A549 (cell line): ENCODE measurements at regions not wholly inside any gene's neighbourhood (a gene's known extent, or its start where the extent isn't known, plus 50 kb on each side); places are given as distances from the start of the nearest gene placed in this dataset.

Experiments used
- ATAC-seq, 2 experiments: fragments of 200-7000 bp in 1 of 2; fragments of >200 bp in 1 of 2; cut with Nextera tagmentation in 1 of 2; cut with Tn5 transposase in 1 of 2; 3 replicates each; pipeline versions ENCODE4 v1.8.0 to v1.9.1; 2018 to 2020; ENCODE audit warnings: mild to moderate bottlenecking in 1 of 2, moderate library complexity in 1 of 2
- CTCF ChIA-PET: fragments of 300-600 bp; sonication (Branson Sonifier 250); formaldehyde crosslinking; extraction: SDS; loops from one replicate; lab custom pipeline; 2021; ENCODE audit warnings: antibody characterized with exemption, inconsistent platforms; lab: Yijun Ruan, JAX
- POLR2A ChIA-PET: fragments of 350-600 bp; formaldehyde crosslinking; extraction: SDS; loops from one replicate; lab custom pipeline; 2021; ENCODE audit warnings: antibody characterized with exemption, inconsistent platforms; lab: Yijun Ruan, JAX
- DNase-seq, 2 experiments: peaks; one replicate each; pipeline versions ENCODE4 v3.0.0 to v3.0.0-alpha.2; 2011 to 2016; ENCODE audit warnings: low read depth in 1 of 2, low spot score in 1 of 2
- FAIRE-seq: peaks from 2 replicates; lab custom pipeline; 2011; peaks lifted over from hg19 to GRCh38; lab: Jason Lieb, UNC
- H3K27ac ChIP-seq, 2 experiments: fragments of >200 bp; sonication (Bioruptor Twin); formaldehyde crosslinking; 3 replicates each; pipeline ENCODE4 v1.5.1; 2016 to 2017
- H3K4me1 ChIP-seq: fragments of >200 bp; sonication (Bioruptor Twin); formaldehyde crosslinking; 3 replicates; pipeline ENCODE4 v1.6.1; 2016
- H3K4me2 ChIP-seq: fragments of >200 bp; sonication (Bioruptor Twin); formaldehyde crosslinking; 3 replicates; pipeline ENCODE4 v1.6.1; 2016
- H3K4me3 ChIP-seq: fragments of >200 bp; sonication (Bioruptor Twin); formaldehyde crosslinking; 3 replicates; pipeline ENCODE4 v1.5.1; 2016
- H3K9me3 ChIP-seq: fragments of >200 bp; sonication (Bioruptor Twin); formaldehyde crosslinking; 3 replicates; pipeline ENCODE4 v1.6.1; 2016
- CBX8 ChIP-seq: fragments of 200-600 bp; sonication (generic); IDR thresholded peaks from 2 replicates; pipeline ENCODE4 v1.6.1; 2016
- CHD4 ChIP-seq: fragments of 200-600 bp; sonication (generic); IDR thresholded peaks from 2 replicates; pipeline ENCODE4 v1.6.1; 2016; ENCODE audit warnings: antibody characterized with exemption, mild to moderate bottlenecking, borderline replicate concordance
- EHF ChIP-seq: fragments of 250-450 bp; sonication (Bioruptor Pico); IDR thresholded peaks from 2 replicates; pipeline ENCODE4 v1.5.0; 2020; ENCODE audit warnings: mild to moderate bottlenecking
- EHMT2 ChIP-seq: fragments of 200-600 bp; sonication (generic); IDR thresholded peaks from 2 replicates; pipeline ENCODE4 v1.6.1; 2016; ENCODE audit warnings: antibody characterized with exemption, low read depth, mild to moderate bottlenecking, moderate library complexity
- EP300 ChIP-seq, 2 experiments: fragments of >200 bp; sonication (Bioruptor Twin); formaldehyde crosslinking; IDR thresholded peaks; 2 replicates in 1 of 2; 3 replicates in 1 of 2; pipeline ENCODE4 v1.6.1; 2016 to 2017
- ESRRA ChIP-seq: fragments of 150-350 bp; IDR thresholded peaks from 2 replicates; pipeline ENCODE4 v1.6.1; 2014; ENCODE audit warnings: mild to moderate bottlenecking, low read length, borderline replicate concordance
- FOSL2 ChIP-seq, 2 experiments: fragments of 450-650 bp in 1 of 2; fragments of >200 bp in 1 of 2; sonication (Bioruptor Twin) in 1 of 2; formaldehyde crosslinking; IDR thresholded peaks; 2 replicates each; pipeline versions ENCODE4 v1.5.0 to v1.6.1; 2016 to 2020; ENCODE audit warnings: mild to moderate bottlenecking in 1 of 2, moderate library complexity in 1 of 2
- GATA3 ChIP-seq: IDR thresholded peaks from 2 replicates; pipeline ENCODE4 v1.6.1; 2012; ENCODE audit warnings: borderline replicate concordance
- HDAC2 ChIP-seq: fragments of 200-600 bp; sonication (generic); IDR thresholded peaks from 2 replicates; pipeline ENCODE4 v1.6.1; 2016
- HMGXB4 ChIP-seq: fragments of 250-450 bp; sonication (Bioruptor Pico); IDR thresholded peaks from 2 replicates; pipeline ENCODE4 v1.5.0; 2021; ENCODE audit warnings: mild to moderate bottlenecking, moderate library complexity, borderline replicate concordance
- HOXA7 ChIP-seq: fragments of 250-450 bp; sonication (Bioruptor Pico); IDR thresholded peaks from 2 replicates; pipeline ENCODE4 v1.5.0; 2020; ENCODE audit warnings: mild to moderate bottlenecking, moderate library complexity
- HOXB5 ChIP-seq: fragments of 250-450 bp; sonication (Bioruptor Pico); IDR thresholded peaks from 2 replicates; pipeline ENCODE4 v1.5.0; 2020; ENCODE audit warnings: mild to moderate bottlenecking, moderate library complexity
- JUNB ChIP-seq: fragments of >200 bp; sonication (Bioruptor Twin); formaldehyde crosslinking; IDR thresholded peaks from 2 replicates; pipeline ENCODE4 v1.6.1; 2016
- KDM5A ChIP-seq: fragments of 200-600 bp; sonication (generic); IDR thresholded peaks from 2 replicates; pipeline ENCODE4 v1.6.1; 2016; ENCODE audit warnings: antibody characterized with exemption, mild to moderate bottlenecking
- MAX ChIP-seq: IDR thresholded peaks from 2 replicates; pipeline ENCODE4 v1.6.1; 2012
- MYC ChIP-seq: IDR thresholded peaks from 2 replicates; pipeline ENCODE4 v1.6.1; 2012; ENCODE audit warnings: mild to moderate bottlenecking, inconsistent platforms, low read length, improper control_type of control experiment, borderline replicate concordance
- PHF8 ChIP-seq: fragments of 200-600 bp; sonication (generic); IDR thresholded peaks from 2 replicates; pipeline ENCODE4 v1.6.1; 2016; ENCODE audit warnings: low read depth, mild to moderate bottlenecking, antibody characterized with exemption, moderate library complexity, borderline replicate concordance
- POLR2A ChIP-seq: IDR thresholded peaks from 2 replicates; pipeline ENCODE4 v1.6.1; 2012; ENCODE audit warnings: mild to moderate bottlenecking, low read length
- POLR2AphosphoS2 ChIP-seq: conservative IDR thresholded peaks from 2 replicates; pipeline ENCODE4 v1.6.1; 2012; ENCODE audit warnings: low read length, improper control_type of control experiment, inconsistent platforms
- RAD21 ChIP-seq, 2 experiments: fragments of >200 bp in 1 of 2; sonication (Bioruptor Twin) in 1 of 2; formaldehyde crosslinking in 1 of 2; IDR thresholded peaks in 1 of 2; conservative IDR thresholded peaks in 1 of 2; 2 replicates in 1 of 2; 3 replicates in 1 of 2; pipeline ENCODE4 v1.6.1; 2012 to 2018; ENCODE audit warnings: inconsistent platforms in 1 of 2
- RARB ChIP-seq: fragments of 250-450 bp; sonication (Bioruptor Pico); IDR thresholded peaks from 2 replicates; pipeline ENCODE4 v1.8.0; 2021; ENCODE audit warnings: mild to moderate bottlenecking, moderate library complexity
- RCOR1 ChIP-seq: fragments of 150-350 bp; IDR thresholded peaks from 2 replicates; pipeline ENCODE4 v1.6.1; 2014; ENCODE audit warnings: antibody characterized with exemption, low read length, low read depth
- RFX5 ChIP-seq: fragments of 450-650 bp; IDR thresholded peaks from 2 replicates; pipeline ENCODE4 v1.7.1; 2014; ENCODE audit warnings: antibody characterized with exemption, mild to moderate bottlenecking, moderate library complexity
- RNF2 ChIP-seq: fragments of 200-600 bp; sonication (generic); IDR thresholded peaks from 2 replicates; pipeline ENCODE4 v1.6.1; 2016; ENCODE audit warnings: low read depth, mild to moderate bottlenecking, antibody characterized with exemption, moderate library complexity, borderline replicate concordance
- SMC3 ChIP-seq: fragments of >200 bp; sonication (Bioruptor Twin); formaldehyde crosslinking; IDR thresholded peaks from 3 replicates; pipeline ENCODE4 v1.6.1; 2018; ENCODE audit warnings: inconsistent platforms
- USF2 ChIP-seq: fragments of 450-650 bp; IDR thresholded peaks from 2 replicates; pipeline ENCODE4 v1.6.1; 2014; ENCODE audit warnings: antibody characterized with exemption
- WGBS: methylation state at CpG from one replicate; pipeline ENCODE4 v1.1.6; 2017; ENCODE audit errors: missing lambda C conversion rate; 5-methylcytosine and 5-hydroxymethylcytosine counted together
- TF ChIP-seq, protein P1 (sequence below): fragments of >200 bp; sonication (Bioruptor Twin); formaldehyde crosslinking; IDR thresholded peaks from 3 replicates; pipeline ENCODE4 v1.6.1; 2016
- TF ChIP-seq, protein P2 (sequence below): IDR thresholded peaks from 2 replicates; pipeline ENCODE4 v1.6.1; 2012

DNA sequence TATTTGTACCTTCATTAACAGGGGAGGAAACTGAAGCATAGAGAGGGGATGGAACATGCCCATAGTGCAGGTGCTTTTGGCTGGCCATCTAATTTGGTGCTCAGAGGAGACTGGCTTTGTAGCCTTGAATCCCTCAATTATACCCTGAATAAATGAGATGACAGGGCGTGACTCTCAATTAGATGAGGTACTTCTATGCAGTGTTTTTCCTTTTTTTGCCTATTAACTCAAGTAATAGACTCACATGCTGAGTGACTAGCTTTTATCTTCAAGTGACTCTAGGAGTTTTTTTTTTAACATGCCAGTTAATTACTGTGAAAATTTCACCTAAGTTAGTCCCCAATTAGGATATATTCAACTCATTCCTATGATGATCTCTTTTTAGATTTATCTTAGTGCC is 243.7 kb downstream of the DACT1 start:
- Histone ChIP-seq H3K4me3 (no peak overlapping the region), H3K9me3 (no peaks in the 10 kb centered on the region), H3K27ac (no peak overlapping the region), H3K4me1 (no peaks in the 10 kb centered on the region), H3K4me2 (no peak overlapping the region)
- DNase-seq (no peak), FAIRE-seq (no peak), ATAC-seq (no peak)
- CTCF ChIA-PET = interaction anchor here (0.7 kb wide), 1 partner anchor 98 kb away, joined by 4 read pairs; no protein-coding TSS in a partner anchor
- POLR2A ChIA-PET = no interaction called here
- 17% methylated on average over 1 of the region's 1 CpG for WGBS
- TF ChIP-seq CBX8 (no peak), PHF8 (no peak), JUNB (no peak), EHF (CRISPR knock-in tag) (no peak), MAX (no peak), HMGXB4 (CRISPR knock-in tag) (no peak), HOXB5 (CRISPR knock-in tag) (no peak), SMC3 (no peak), HOXA7 (CRISPR knock-in tag) (no peak), GATA3 (no peak), POLR2AphosphoS2 (no peak), RFX5 (no peak), KDM5A (no peak), RAD21 (conservative IDR thresholded peaks at IDR 0.05 in 1 of 2, IDR thresholded peaks at IDR 0.05 in 1 of 2) (no peak), RNF2 (no peak), FOSL2 (IDR thresholded peaks at IDR 0.05) (no peak), FOSL2 (CRISPR knock-in tag; IDR thresholded peaks at IDR 0.05) (no peak)
- TF ChIP-seq, protein P1, sequence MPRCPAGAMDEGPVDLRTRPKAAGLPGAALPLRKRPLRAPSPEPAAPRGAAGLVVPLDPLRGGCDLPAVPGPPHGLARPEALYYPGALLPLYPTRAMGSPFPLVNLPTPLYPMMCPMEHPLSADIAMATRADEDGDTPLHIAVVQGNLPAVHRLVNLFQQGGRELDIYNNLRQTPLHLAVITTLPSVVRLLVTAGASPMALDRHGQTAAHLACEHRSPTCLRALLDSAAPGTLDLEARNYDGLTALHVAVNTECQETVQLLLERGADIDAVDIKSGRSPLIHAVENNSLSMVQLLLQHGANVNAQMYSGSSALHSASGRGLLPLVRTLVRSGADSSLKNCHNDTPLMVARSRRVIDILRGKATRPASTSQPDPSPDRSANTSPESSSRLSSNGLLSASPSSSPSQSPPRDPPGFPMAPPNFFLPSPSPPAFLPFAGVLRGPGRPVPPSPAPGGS = no peak

- ChIA-PET POLR2A (no interaction called here), CTCF (no interaction called here)
- DNase-seq (no peak), ATAC-seq (no peak), FAIRE-seq (no peak)
- Histone ChIP-seq H3K4me2 (no peak overlapping the region), H3K4me1 (no peaks in the 10 kb centered on the region), H3K9me3 (no peaks in the 10 kb centered on the region), H3K27ac (no peak overlapping the region), H3K4me3 (no peak overlapping the region)
- TF ChIP-seq MYC (no peak), HDAC2 (no peak), HOXA7 (CRISPR knock-in tag) (no peak), RCOR1 (no peak), EP300 (IDR thresholded peaks at IDR 0.05) (no peak), RARB (CRISPR knock-in tag) (no peak), ESRRA (no peak), KDM5A (no peak), CHD4 (no peak), USF2 (no peak), POLR2A (no peak), RNF2 (no peak), EHMT2 (no peak)
- TF ChIP-seq, protein P2, sequence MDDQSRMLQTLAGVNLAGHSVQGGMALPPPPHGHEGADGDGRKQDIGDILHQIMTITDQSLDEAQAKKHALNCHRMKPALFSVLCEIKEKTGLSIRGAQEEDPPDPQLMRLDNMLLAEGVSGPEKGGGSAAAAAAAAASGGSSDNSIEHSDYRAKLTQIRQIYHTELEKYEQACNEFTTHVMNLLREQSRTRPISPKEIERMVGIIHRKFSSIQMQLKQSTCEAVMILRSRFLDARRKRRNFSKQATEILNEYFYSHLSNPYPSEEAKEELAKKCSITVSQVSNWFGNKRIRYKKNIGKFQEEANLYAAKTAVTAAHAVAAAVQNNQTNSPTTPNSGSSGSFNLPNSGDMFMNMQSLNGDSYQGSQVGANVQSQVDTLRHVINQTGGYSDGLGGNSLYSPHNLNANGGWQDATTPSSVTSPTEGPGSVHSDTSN = no peak
- 57% methylated on average over 4 of the region's 4 CpGs for WGBS
Measured at GRCh38 chr14:58882577-58883018, 244.8 kb downstream of the DACT1 start.
